Vagina (tissue), 2 donors: ENCODE measurements at regions not wholly inside any gene's neighbourhood (a gene's known extent, or its start where the extent isn't known, plus 50 kb on each side); places are given as distances from the start of the nearest gene placed in this dataset.

Experiments
- CTCF ChIP-seq, 3 experiments: fragments of 450-650 bp in 2 of 3; fragments of 200-600 bp in 1 of 3; sonication (generic) in 1 of 3; IDR thresholded peaks; one replicate each; pipeline ENCODE4 v1.5.1; 2017 to 2019; ENCODE audit warnings: antibody characterized with exemption in 3 of 3, mild to moderate bottlenecking in 2 of 3, moderate library complexity in 2 of 3
- POLR2A ChIP-seq, 2 donors: fragments of 450-650 bp; IDR thresholded peaks; one replicate each; pipeline ENCODE4 v1.6.1; 2017; ENCODE audit warnings: antibody characterized with exemption in 2 of 2, mild to moderate bottlenecking in 2 of 2, moderate library complexity in 2 of 2
- POLR2AphosphoS5 ChIP-seq, 2 donors: sonication (generic); formaldehyde crosslinking; IDR thresholded peaks; one replicate each; pipeline ENCODE4 v1.9.0; 2017; ENCODE audit warnings: antibody characterized with exemption in 2 of 2, mild to moderate bottlenecking in 2 of 2, low read depth in 1 of 2; ENCODE audit not compliant: insufficient read depth in 1 of 2

DNA sequence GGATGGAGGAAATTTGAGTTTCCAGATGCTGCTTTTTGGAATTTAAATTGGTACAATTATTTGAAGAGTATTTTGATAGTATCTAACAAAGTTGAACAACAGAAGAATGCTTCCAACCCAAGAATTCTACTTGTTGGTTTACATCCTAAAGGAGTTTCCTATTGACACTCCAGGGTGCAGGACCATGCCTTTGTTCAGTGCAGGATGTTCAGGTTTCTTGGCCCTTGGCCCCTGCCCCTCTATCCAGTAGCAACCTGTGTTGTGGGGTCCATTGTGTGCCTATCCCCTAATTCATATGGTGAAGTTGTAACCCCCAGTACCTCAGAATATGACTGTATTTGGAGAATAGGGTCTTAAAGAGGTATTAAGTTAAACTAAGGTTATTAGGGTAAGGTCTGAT lies 750.0 kb upstream of the ZNF608 start:
- TF ChIP-seq CTCF (IDR thresholded peaks at IDR 0.05) (no peak), POLR2AphosphoS5 (IDR thresholded peaks at IDR 0.05; ENCODE audit: insufficient read depth in 1 of 2, low read depth in 1 of 2) (no peak), POLR2A (IDR thresholded peaks at IDR 0.05) (no peak)
